HL-60 (cell line): ENCODE measurements at regions not wholly inside any gene's neighbourhood (a gene's known extent, or its start where the extent isn't known, plus 50 kb on each side); places are given as distances from the start of the nearest gene placed in this dataset.

Source experiments
- CTCF ChIP-seq: IDR thresholded peaks from one replicate; pipeline ENCODE4 v1.5.1; 2011; ENCODE audit warnings: low read length, control low read depth, inconsistent platforms; ENCODE audit not compliant: insufficient read depth
- POLR2AphosphoS5 ChIP-seq: IDR thresholded peaks from 2 replicates; pipeline ENCODE4 v1.6.1; 2012; ENCODE audit warnings: low read depth
- REST ChIP-seq: IDR thresholded peaks from 2 replicates; pipeline ENCODE4 v1.6.1; 2012; ENCODE audit warnings: low read depth; ENCODE audit not compliant: insufficient replicate concordance

GRCh38 chr10:43957267-43958070 lies 308.8 kb upstream of the ZNF32 start:
- no peak for TF ChIP-seq CTCF
- TF ChIP-seq REST: no peak
- TF ChIP-seq POLR2AphosphoS5: no peak
